Hepatocyte (in vitro differentiated cells): ENCODE measurements at regions not wholly inside any gene's neighbourhood (a gene's known extent, or its start where the extent isn't known, plus 50 kb on each side); places are given as distances from the start of the nearest gene placed in this dataset.

Experiments used
- CTCF ChIP-seq: fragments of 200-600 bp; sonication (generic); IDR thresholded peaks from 2 replicates; pipeline ENCODE4 v1.5.1; 2016; ENCODE audit warnings: antibody characterized with exemption, mild to moderate bottlenecking; ENCODE audit not compliant: poor library complexity
- EZH2 ChIP-seq: fragments of 200-600 bp; sonication (generic); IDR thresholded peaks from 2 replicates; pipeline ENCODE4 v1.6.1; 2016; ENCODE audit warnings: antibody characterized with exemption, mild to moderate bottlenecking, borderline replicate concordance
- EZH2phosphoT487 ChIP-seq: fragments of 200-600 bp; sonication (generic); IDR thresholded peaks from one replicate; pipeline ENCODE4 v1.6.1; 2018; ENCODE audit warnings: antibody characterized with exemption, mild to moderate bottlenecking, low read depth, moderate library complexity; ENCODE audit not compliant: unreplicated experiment, severe bottlenecking

GRCh38 chr4:64876021-64876420 is 466.8 kb upstream of the TECRL start:
- no peak for TF ChIP-seq CTCF
- TF ChIP-seq EZH2phosphoT487 = no peak
- TF ChIP-seq EZH2 = no peak
